C4-2B (cell line): ENCODE measurements at regions not wholly inside any gene's neighbourhood (a gene's known extent, or its start where the extent isn't known, plus 50 kb on each side); places are given as distances from the start of the nearest gene placed in this dataset.

ENCODE experiments used
- ZFX ChIP-seq: fragments of 450-650 bp; IDR thresholded peaks from 2 replicates; pipeline ENCODE4 v1.6.1; 2017
- TF ChIP-seq, protein P1 (sequence below): fragments of 450-650 bp; conservative IDR thresholded peaks from 2 replicates; pipeline ENCODE4 v1.5.1; 2017; ENCODE audit warnings: mild to moderate bottlenecking

- TF ChIP-seq, protein P1, sequence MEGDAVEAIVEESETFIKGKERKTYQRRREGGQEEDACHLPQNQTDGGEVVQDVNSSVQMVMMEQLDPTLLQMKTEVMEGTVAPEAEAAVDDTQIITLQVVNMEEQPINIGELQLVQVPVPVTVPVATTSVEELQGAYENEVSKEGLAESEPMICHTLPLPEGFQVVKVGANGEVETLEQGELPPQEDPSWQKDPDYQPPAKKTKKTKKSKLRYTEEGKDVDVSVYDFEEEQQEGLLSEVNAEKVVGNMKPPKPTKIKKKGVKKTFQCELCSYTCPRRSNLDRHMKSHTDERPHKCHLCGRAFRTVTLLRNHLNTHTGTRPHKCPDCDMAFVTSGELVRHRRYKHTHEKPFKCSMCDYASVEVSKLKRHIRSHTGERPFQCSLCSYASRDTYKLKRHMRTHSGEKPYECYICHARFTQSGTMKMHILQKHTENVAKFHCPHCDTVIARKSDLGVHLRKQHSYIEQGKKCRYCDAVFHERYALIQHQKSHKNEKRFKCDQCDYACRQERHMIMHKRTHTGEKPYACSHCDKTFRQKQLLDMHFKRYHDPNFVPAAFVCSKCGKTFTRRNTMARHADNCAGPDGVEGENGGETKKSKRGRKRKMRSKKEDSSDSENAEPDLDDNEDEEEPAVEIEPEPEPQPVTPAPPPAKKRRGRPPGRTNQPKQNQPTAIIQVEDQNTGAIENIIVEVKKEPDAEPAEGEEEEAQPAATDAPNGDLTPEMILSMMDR, result no peak
- no peak for TF ChIP-seq ZFX
Observed at GRCh38 chr2:58732999-58733398, 491.9 kb upstream of the FANCL start.
